HepG2 (cell line): ENCODE measurements at regions not wholly inside any gene's neighbourhood (a gene's known extent, or its start where the extent isn't known, plus 50 kb on each side); places are given as distances from the start of the nearest gene placed in this dataset.

Source experiments
- ATAC-seq: fragments of 200-7000 bp; cut with Tn5 transposase; 3 replicates; pipeline ENCODE4 v1.9.1; 2020; ENCODE audit warnings: mild to moderate bottlenecking, moderate library complexity
- BruUV-seq: library from RNA; stranded (reverse); fragments of 400-500 nt; replicated peaks from 2 replicates; lab custom pipeline; 2021; lab: Mats Ljungman, UMichigan
- CTCF ChIA-PET: fragments of 300-600 bp; formaldehyde crosslinking; extraction: SDS; loops from one replicate; lab custom pipeline; 2021; ENCODE audit warnings: low total read pairs, inconsistent platforms, low intra/inter-chr PET ratio; lab: Yijun Ruan, JAX
- POLR2A ChIA-PET: fragments of 350-600 bp; sonication (Branson Sonifier 250); formaldehyde crosslinking; loops from one replicate; lab custom pipeline; 2020; ENCODE audit warnings: antibody characterized with exemption, inconsistent platforms; lab: Yijun Ruan, JAX
- DNase-seq: peaks from one replicate; pipeline ENCODE4 v3.0.0-alpha.2; 2015; ENCODE audit warnings: low spot score
- FAIRE-seq: peaks from 3 replicates; lab custom pipeline; 2011; peaks lifted over from hg19 to GRCh38; lab: Jason Lieb, UNC
- H2AFZ ChIP-seq: one replicate; pipeline ENCODE4 v1.6.1; 2011; ENCODE audit warnings: low read length, inconsistent platforms
- H3K27ac ChIP-seq: fragments of 300-600 bp; 3 replicates; pipeline ENCODE4 v1.8.0; 2011; ENCODE audit warnings: mixed run types, mild to moderate bottlenecking, mixed read lengths, low read length, inconsistent platforms; ENCODE audit not compliant: insufficient read depth; ENCODE audit errors: extremely low read length
- H3K27me3 ChIP-seq, 2 experiments: fragments of 200-600 bp in 1 of 2; 2 replicates in 1 of 2; 3 replicates in 1 of 2; pipeline versions ENCODE4 v1.6.0 to v1.8.0; 2011; ENCODE audit warnings: low read length in 2 of 2, mild to moderate bottlenecking in 2 of 2, moderate library complexity in 2 of 2, inconsistent platforms in 1 of 2; ENCODE audit not compliant: insufficient read depth in 2 of 2, control insufficient read depth in 1 of 2
- H3K36me3 ChIP-seq, 2 experiments: fragments of 200-600 bp in 1 of 2; replicated peaks in 1 of 2; 2 replicates in 1 of 2; 3 replicates in 1 of 2; pipeline versions ENCODE4 v1.5.1 to v1.8.0; 2011; ENCODE audit warnings: low read length in 2 of 2, inconsistent platforms in 1 of 2; ENCODE audit not compliant: insufficient read depth in 2 of 2, control insufficient read depth in 1 of 2
- H3K4me1 ChIP-seq: 2 replicates; pipeline ENCODE4 v1.5.1; 2012; ENCODE audit warnings: low read length, inconsistent platforms; ENCODE audit not compliant: insufficient read depth
- H3K4me2 ChIP-seq: 2 replicates; pipeline ENCODE4 v1.6.0; 2011; ENCODE audit warnings: low read depth, low read length, inconsistent platforms
- H3K4me3 ChIP-seq, 3 experiments: fragments of 200-600 bp in 1 of 3; sonication (generic), shearing (Covaris generic) in 1 of 3; replicated peaks in 1 of 3; 2 replicates each; pipeline ENCODE4 v1.5.1; 2011 to 2016; ENCODE audit warnings: low read length in 3 of 3, inconsistent platforms in 2 of 3, low read depth in 2 of 3, mild to moderate bottlenecking in 2 of 3, control low read depth in 1 of 3, mixed read lengths in 1 of 3; ENCODE audit not compliant: insufficient read depth in 1 of 3
- H3K79me2 ChIP-seq: one replicate; pipeline ENCODE4 v1.6.1; 2011; ENCODE audit warnings: low read length, inconsistent platforms; ENCODE audit not compliant: insufficient read depth
- H3K9ac ChIP-seq: 2 replicates; pipeline ENCODE4 v1.6.0; 2011; ENCODE audit warnings: mild to moderate bottlenecking, low read depth, low read length, inconsistent platforms; ENCODE audit not compliant: insufficient read depth
- H3K9me3 ChIP-seq: 2 replicates; pipeline ENCODE4 v1.5.1; 2012; ENCODE audit warnings: mild to moderate bottlenecking, low read length
- H4K20me1 ChIP-seq: 2 replicates; pipeline ENCODE4 v1.6.0; 2011; ENCODE audit warnings: inconsistent platforms, mild to moderate bottlenecking, low read length, moderate library complexity; ENCODE audit not compliant: insufficient read depth
- ARID5B ChIP-seq: IDR thresholded peaks from 2 replicates; pipeline ENCODE4 v1.4.0; 2020; ENCODE audit warnings: mild to moderate bottlenecking, missing genetic modification reagents
- GMEB2 ChIP-seq: IDR thresholded peaks from 2 replicates; pipeline ENCODE4 v1.6.1; 2016; ENCODE audit warnings: missing biosample characterization, missing genetic modification reagents, low read depth
- HOXA9 ChIP-seq: sonication (generic); formaldehyde crosslinking; IDR thresholded peaks from 2 replicates; pipeline ENCODE4 v1.8.1; 2022; ENCODE audit warnings: missing genetic modification reagents, mild to moderate bottlenecking, moderate library complexity, borderline replicate concordance
- KDM5B ChIP-seq: sonication (generic); formaldehyde crosslinking; IDR thresholded peaks from 2 replicates; pipeline ENCODE4 v1.4.0; 2020; ENCODE audit warnings: missing genetic modification reagents, mild to moderate bottlenecking, borderline replicate concordance
- MXD4 ChIP-seq: IDR thresholded peaks from 2 replicates; pipeline ENCODE4 v1.6.1; 2016; ENCODE audit warnings: mild to moderate bottlenecking, missing biosample characterization, missing genetic modification reagents
- NFATC3 ChIP-seq: sonication (generic); formaldehyde crosslinking; IDR thresholded peaks from 2 replicates; pipeline ENCODE4 v1.5.1; 2020; ENCODE audit warnings: mild to moderate bottlenecking, missing genetic modification reagents
- TFDP1 ChIP-seq: IDR thresholded peaks from 2 replicates; pipeline ENCODE4 v1.6.1; 2016; ENCODE audit warnings: missing compliant biosample characterization, missing genetic modification reagents, borderline replicate concordance
- TMF1 ChIP-seq: sonication (generic); formaldehyde crosslinking; IDR thresholded peaks from 2 replicates; pipeline ENCODE4 v1.8.1; 2022; ENCODE audit warnings: low read depth, missing genetic modification reagents
- ZMYM2 ChIP-seq: sonication (generic); formaldehyde crosslinking; IDR thresholded peaks from 2 replicates; pipeline ENCODE4 v1.8.0; 2022; ENCODE audit warnings: mild to moderate bottlenecking, missing genetic modification reagents
- ZNF143 ChIP-seq: sonication (generic); formaldehyde crosslinking; IDR thresholded peaks from 2 replicates; pipeline ENCODE4 v1.4.0; 2020; ENCODE audit warnings: missing genetic modification reagents
- ZNF253 ChIP-seq: sonication (generic); formaldehyde crosslinking; IDR thresholded peaks from 2 replicates; pipeline ENCODE4 v1.8.0; 2022; ENCODE audit warnings: mild to moderate bottlenecking, missing genetic modification reagents, borderline replicate concordance
- ZNF296 ChIP-seq: sonication (generic); formaldehyde crosslinking; conservative IDR thresholded peaks from 2 replicates; pipeline ENCODE4 v1.5.0; 2020; ENCODE audit warnings: mild to moderate bottlenecking, missing genetic modification reagents
- ZNF382 ChIP-seq: sonication (generic); formaldehyde crosslinking; IDR thresholded peaks from 2 replicates; pipeline ENCODE4 v1.5.0; 2020; ENCODE audit warnings: missing genetic modification reagents, mild to moderate bottlenecking, borderline replicate concordance
- WGBS: methylation state at CpG from one replicate; pipeline ENCODE4 v1.1.6; 2017; ENCODE audit warnings: low lambda C conversion rate; 5-methylcytosine and 5-hydroxymethylcytosine counted together
- in situ Hi-C: cut with HindIII; loops from 2 replicates; pipeline ENCODE4 v1.10.0; 2017; ENCODE audit warnings: low pct_unique_long_range_greater_than_20kb; ENCODE audit not compliant: extremely low pct_ligation_motif_present
- intact Hi-C: fragments of 100-400 bp; cut with micrococcal nuclease; formaldehyde crosslinking; loops from one replicate; pipeline ENCODE4 v1.10.0; 2022; ENCODE audit not compliant: unreplicated experiment

GRCh38 chr2:239455436-239456203 lies 54.8 kb upstream of the HDAC4 start:
- Histone ChIP-seq H3K4me2 (no peak overlapping the region), H2AFZ (no peak overlapping the region), H3K79me2 (no peaks in the 10 kb centered on the region), H3K27ac (no peak overlapping the region)
- intact Hi-C loops (no loop called here), in situ Hi-C loops (no loop called here)
- DNase-seq, result no peak
- WGBS, result 54% methylated on average over 13 of the region's 17 CpGs
- FAIRE-seq, result no peak
- TF ChIP-seq ZNF143 (CRISPR knock-in tag) (no peak), ZNF253 (CRISPR knock-in tag) (no peak), KDM5B (CRISPR knock-in tag) (no peak), HOXA9 (CRISPR knock-in tag) (no peak), MXD4 (no peak), TFDP1 (CRISPR knock-in tag) (no peak), GMEB2 (CRISPR knock-in tag) (no peak), ZNF382 (CRISPR knock-in tag) (no peak), TMF1 (no peak), ZMYM2 (CRISPR knock-in tag) (no peak), ZNF296 (CRISPR knock-in tag) (no peak), NFATC3 (CRISPR knock-in tag) (no peak), ARID5B (CRISPR knock-in tag) (no peak)
- TF ChIP-seq, all 625 proteins: peak for 0
- peaks cover 0 to 36% of the 10 kb centered on the region in 2 experiments; a peak in 3 of 5 replicates for H3K27me3 ChIP-seq
- H3K4me3 ChIP-seq, result no peak overlapping the region
- H3K9me3 ChIP-seq, result peaks cover 8% of the 10 kb centered on the region; the same call in 1 of the 2 replicates
- no peak; the same call in 2 of the 3 replicates for ATAC-seq
- peaks cover 2% of the 10 kb centered on the region; the same call in 1 of the 2 replicates for H3K4me1 ChIP-seq
- no peaks in the 10 kb centered on the region for H4K20me1 ChIP-seq
- ChIA-PET CTCF (no interaction called here), POLR2A (no interaction called here)
- no peak overlapping the region for H3K9ac ChIP-seq
- no TSS peak for BruUV-seq
- H3K36me3 ChIP-seq, result no peaks in the 10 kb centered on the region
